HG02970 (cell line): ENCODE measurements at regions not wholly inside any gene's neighbourhood (a gene's known extent, or its start where the extent isn't known, plus 50 kb on each side); places are given as distances from the start of the nearest gene placed in this dataset.
"Not testable (repeated sequence)": the region's sequence is repeated elsewhere in the genome, so short reads cannot be mapped to it uniquely, and the experiment has no call there.

Source experiments
- ATAC-seq: cut with Tn5 transposase; IDR thresholded peaks from one replicate; pipeline ENCODE4 v1.9.1; 2021; ENCODE audit warnings: mild to moderate bottlenecking, moderate library complexity, moderate number of reproducible peaks; ENCODE audit not compliant: unreplicated experiment, low FRiP score

- ATAC-seq = no peak
Measured at GRCh38 chr13:65631078-65631477, 1599.1 kb downstream of the PCDH9 start.

GRCh38 chr13:65629926-65630325 lies 1600.2 kb downstream of the PCDH9 start:
- no peak for ATAC-seq

- ATAC-seq = no peak
Measured at GRCh38 chr13:65623148-65623547, 1607.0 kb downstream of the PCDH9 start.

- no peak for ATAC-seq
Measured at GRCh38 chr13:65615506-65615905, 1614.6 kb downstream of the PCDH9 start.

GRCh38 chr13:65613004-65613403 lies 1617.1 kb downstream of the PCDH9 start:
- ATAC-seq = no peak

- ATAC-seq = no peak
Measured at GRCh38 chr13:65609350-65609749, 1620.8 kb downstream of the PCDH9 start.

- no peak for ATAC-seq
Measured at GRCh38 chr13:65606622-65607021, 1623.5 kb downstream of the PCDH9 start.

GRCh38 chr13:65605396-65605795 lies 1624.7 kb downstream of the PCDH9 start:
- ATAC-seq = no peak

GRCh38 chr13:65603160-65603559 lies 1627.0 kb downstream of the PCDH9 start:
- no peak for ATAC-seq

- ATAC-seq = no peak
Measured at GRCh38 chr13:65601855-65602254, 1628.3 kb downstream of the PCDH9 start.

GRCh38 chr13:65600702-65601101 lies 1629.4 kb downstream of the PCDH9 start:
- no peak for ATAC-seq

GRCh38 chr13:65597839-65598818 lies 1632.0 kb downstream of the PCDH9 start:
- ATAC-seq = no peak

- no peak for ATAC-seq
Measured at GRCh38 chr13:65595916-65596315, 1634.2 kb downstream of the PCDH9 start.

- no peak for ATAC-seq
Measured at GRCh38 chr13:65594298-65594781, 1635.8 kb downstream of the PCDH9 start.

- no peak for ATAC-seq
Measured at GRCh38 chr13:65593298-65593874, 1636.8 kb downstream of the PCDH9 start.

- no peak for ATAC-seq
Measured at GRCh38 chr13:65592731-65593130, 1637.4 kb downstream of the PCDH9 start.

GRCh38 chr13:65585346-65585745 lies 1644.8 kb downstream of the PCDH9 start:
- no peak for ATAC-seq

GRCh38 chr13:65584126-65584525 lies 1646.0 kb downstream of the PCDH9 start:
- ATAC-seq = no peak

- no peak for ATAC-seq
Measured at GRCh38 chr13:65582160-65582559, 1648.0 kb downstream of the PCDH9 start.

- ATAC-seq = not testable (repeated sequence)
Measured at GRCh38 chr13:65564561-65564960, 1665.6 kb downstream of the PCDH9 start.

- no peak for ATAC-seq
Measured at GRCh38 chr13:65562305-65562704, 1667.8 kb downstream of the PCDH9 start.

- ATAC-seq = no peak
Measured at GRCh38 chr13:65560936-65561335, 1669.2 kb downstream of the PCDH9 start.
